Sigmoid colon (tissue), 6 donors: ENCODE measurements at regions not wholly inside any gene's neighbourhood (a gene's known extent, or its start where the extent isn't known, plus 50 kb on each side); places are given as distances from the start of the nearest gene placed in this dataset.

Experiments
- DNase-seq: peaks from one replicate; pipeline ENCODE4 v3.0.0-alpha.2; 2019
- H3K27ac ChIP-seq, 4 donors: fragments of 200-600 bp; sonication (generic); one replicate each; pipeline ENCODE4 v1.5.1; 2016 to 2019; ENCODE audit warnings: mild to moderate bottlenecking in 1 of 4
- H3K27me3 ChIP-seq, 3 donors: fragments of 200-600 bp; sonication (generic); one replicate each; pipeline ENCODE4 v1.5.1; 2019; ENCODE audit warnings: mild to moderate bottlenecking in 1 of 3
- H3K36me3 ChIP-seq, 4 donors: fragments of 200-600 bp; sonication (generic); one replicate each; pipeline ENCODE4 v1.5.1; 2016 to 2019
- H3K4me1 ChIP-seq, 4 donors: fragments of 200-600 bp; sonication (generic); one replicate each; pipeline ENCODE4 v1.5.1; 2017 to 2019
- H3K4me3 ChIP-seq, 4 donors: fragments of 200-600 bp; sonication (generic); one replicate each; pipeline ENCODE4 v1.5.1; 2017 to 2019; ENCODE audit warnings: mild to moderate bottlenecking in 2 of 4, moderate library complexity in 1 of 4
- H3K9me3 ChIP-seq, 4 donors: fragments of 200-600 bp in 3 of 4; sonication (generic) in 3 of 4; one replicate each; pipeline versions ENCODE4 v1.5.1 to v1.6.1; 2013 to 2019
- CTCF ChIP-seq, 4 experiments: fragments of 450-650 bp in 3 of 4; fragments of 200-600 bp in 1 of 4; IDR thresholded peaks; one replicate each; pipeline ENCODE4 v1.5.1; 2016 to 2019; ENCODE audit warnings: antibody characterized with exemption in 4 of 4, mild to moderate bottlenecking in 3 of 4, moderate library complexity in 2 of 4
- EP300 ChIP-seq, 4 donors: sonication (generic); formaldehyde crosslinking; IDR thresholded peaks; one replicate each; pipeline ENCODE4 v1.6.1; 2017; ENCODE audit warnings: antibody characterized with exemption in 4 of 4
- POLR2A ChIP-seq, 2 donors: fragments of 450-650 bp; IDR thresholded peaks; one replicate each; pipeline ENCODE4 v1.6.1; 2016; ENCODE audit warnings: antibody characterized with exemption in 2 of 2, mild to moderate bottlenecking in 2 of 2, moderate library complexity in 2 of 2
- POLR2AphosphoS5 ChIP-seq, 4 donors: sonication (generic); formaldehyde crosslinking; IDR thresholded peaks; one replicate each; pipeline ENCODE4 v1.6.1; 2017; ENCODE audit warnings: antibody characterized with exemption in 4 of 4
- WGBS, 2 donors: extraction: QIAGEN DNeasy Blood & Tissue Kit; methylation state at CpG; one replicate each; pipeline ENCODE4 v1.1.7; 2013; 5-methylcytosine and 5-hydroxymethylcytosine counted together
- intact Hi-C: fragments of 100-400 bp; cut with DNase I; formaldehyde crosslinking; loops from one replicate; pipeline ENCODE4 v1.15.1; 2023
- donor health status: healthy with polysubstance abuse.
- donor health status: healthy.

DNA sequence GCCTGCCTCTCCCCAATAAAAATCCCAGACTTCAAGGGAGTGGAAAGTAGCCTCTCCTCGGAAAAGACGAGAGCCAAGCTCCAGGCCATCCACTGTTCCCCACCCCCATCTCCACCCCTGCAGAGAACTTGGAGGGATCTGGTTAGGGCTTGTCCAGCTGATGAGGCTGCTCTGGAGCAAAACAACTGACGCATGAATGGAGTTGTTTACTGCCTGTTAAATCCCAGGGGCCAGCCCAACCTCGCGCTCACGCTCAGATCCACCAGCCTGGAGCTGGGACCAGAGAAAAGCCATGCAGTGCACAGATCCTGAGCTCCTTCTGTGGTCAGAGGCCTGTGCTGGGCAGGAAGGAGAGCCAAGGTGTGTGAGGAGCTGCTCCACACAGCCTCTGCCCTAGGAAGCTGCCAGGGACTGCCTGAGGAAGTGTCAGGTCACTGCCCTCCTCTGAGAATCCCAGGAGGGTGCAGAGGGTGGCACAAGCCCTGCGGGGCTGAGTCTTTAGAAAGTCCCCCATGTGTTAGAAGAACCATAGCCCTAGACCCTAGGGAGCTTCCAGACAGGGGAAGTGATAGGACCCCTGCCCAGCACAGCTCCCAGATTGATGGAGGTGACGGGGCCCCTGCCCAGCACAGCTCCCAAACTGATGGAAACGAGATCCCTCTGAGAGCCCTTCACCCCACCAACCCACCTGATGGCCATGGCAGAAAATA, 109.0 kb upstream of the IPO9 start:
- DNase-seq, result peak; percentile 96
- H3K27ac ChIP-seq, result peak overlapping the region; percentile 72 to 86 (median 79)
- WGBS, 2 donors, result 64 to 76% methylated on average over 9 of the region's 9 CpGs
- peaks cover 0 to 88% (median 74%) of the 10 kb centered on the region in 4 donors for H3K4me1 ChIP-seq
- intact Hi-C loops, result loop anchor here (10.0 kb wide), 1 partner anchor 255 kb away; the partner anchor contains the start of gene PHLDA3
- H3K4me3 ChIP-seq, result no peak overlapping the region
- peak; percentile 51 to 81 (median 68) for TF ChIP-seq POLR2AphosphoS5 (IDR thresholded peaks at IDR 0.05)
- TF ChIP-seq EP300 (IDR thresholded peaks at IDR 0.05), result peak in 2 of 4 donors; percentile 24 to 38
- no peak for TF ChIP-seq CTCF (IDR thresholded peaks at IDR 0.05)
- TF ChIP-seq POLR2A (IDR thresholded peaks at IDR 0.05), result no peak
- H3K36me3 ChIP-seq, result peaks cover 0 to 24% (median 7%) of the 10 kb centered on the region in 4 donors
- H3K27me3 ChIP-seq, result no peaks in the 10 kb centered on the region
- H3K9me3 ChIP-seq, result no peaks in the 10 kb centered on the region

GRCh38 chr1:201720522-201720844, 108.5 kb upstream of the IPO9 start:
- Histone ChIP-seq H3K36me3 (peaks cover 0 to 24% (median 7%) of the 10 kb centered on the region in 4 donors), H3K9me3 (no peaks in the 10 kb centered on the region), H3K27me3 (no peaks in the 10 kb centered on the region), H3K4me1 (peaks cover 0 to 86% (median 73%) of the 10 kb centered on the region in 4 donors), H3K27ac (peak overlapping the region; percentile 72 to 86 (median 79)), H3K4me3 (no peak overlapping the region)
- intact Hi-C loops, result no loop called here
- no peak for DNase-seq
- 90 to 92% methylated on average over 3 of the region's 3 CpGs for WGBS, 2 donors
- TF ChIP-seq POLR2AphosphoS5 (IDR thresholded peaks at IDR 0.05) (no peak), CTCF (IDR thresholded peaks at IDR 0.05) (no peak), POLR2A (IDR thresholded peaks at IDR 0.05) (no peak), EP300 (IDR thresholded peaks at IDR 0.05) (no peak)

- intact Hi-C loops, result no loop called here
- 57 to 68% methylated on average over 13 of the region's 13 CpGs for WGBS, 2 donors
- Histone ChIP-seq H3K27ac (peak overlapping the region; percentile 72 to 86 (median 79)), H3K9me3 (no peaks in the 10 kb centered on the region), H3K27me3 (no peaks in the 10 kb centered on the region), H3K36me3 (peaks cover 0 to 24% (median 7%) of the 10 kb centered on the region in 4 donors), H3K4me1 (peaks cover 0 to 78% (median 65%) of the 10 kb centered on the region in 4 donors), H3K4me3 (no peak overlapping the region)
- TF ChIP-seq CTCF (IDR thresholded peaks at IDR 0.05), result no peak
- peak; percentile 53 to 84 (median 72) for TF ChIP-seq POLR2AphosphoS5 (IDR thresholded peaks at IDR 0.05)
- peak in 1 of 4 donors; percentile 23 for TF ChIP-seq EP300 (IDR thresholded peaks at IDR 0.05)
- TF ChIP-seq POLR2A (IDR thresholded peaks at IDR 0.05), result no peak
- peak; percentile 82 for DNase-seq
Measured at GRCh38 chr1:201721082-201722049, 107.6 kb upstream of the IPO9 start.

DNA sequence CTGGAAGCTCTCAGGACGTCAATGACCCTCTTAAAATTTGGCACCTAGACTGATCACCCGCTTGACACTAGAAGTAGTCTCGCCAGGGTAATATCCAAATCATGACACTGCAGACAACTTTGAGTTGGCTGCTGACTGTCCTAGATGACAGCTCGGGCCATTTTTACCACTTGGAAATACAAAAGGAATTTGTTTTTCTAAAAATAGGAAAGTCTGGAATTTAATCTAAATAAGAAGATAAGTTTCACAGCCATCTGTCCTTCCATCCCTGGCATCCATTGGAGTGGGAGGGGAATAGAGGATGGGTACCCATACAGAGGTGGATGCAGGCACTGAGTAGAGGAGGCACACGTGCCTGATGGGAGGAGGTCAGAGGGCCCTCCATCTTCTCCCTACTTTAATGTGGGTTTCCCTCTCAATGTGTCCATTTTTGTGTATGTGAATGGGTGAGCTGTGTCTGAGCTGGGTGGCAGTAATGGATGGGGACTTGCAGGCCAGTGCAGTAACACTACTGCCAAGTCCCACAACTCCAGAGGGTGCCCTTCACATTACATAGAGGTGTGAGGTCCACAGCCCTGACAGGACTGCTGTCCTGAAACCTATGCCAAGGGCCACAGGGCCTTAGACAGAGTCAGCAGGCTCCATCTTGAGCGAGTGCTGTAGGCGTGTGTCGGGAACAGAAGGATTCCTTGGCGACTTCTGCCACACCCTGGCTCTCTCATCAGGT, 104.8 kb upstream of the IPO9 start:
- WGBS, 2 donors, result 64 to 70% methylated on average over 9 of the region's 9 CpGs

More for the DNA sequence above, 104.8 kb upstream of the IPO9 start:
- TF ChIP-seq POLR2AphosphoS5 (IDR thresholded peaks at IDR 0.05) (peak in 1 of 4 donors; percentile 35), EP300 (IDR thresholded peaks at IDR 0.05) (no peak)
- H3K9me3 ChIP-seq, result no peaks in the 10 kb centered on the region
- intact Hi-C loops, result no loop called here
- no peak for DNase-seq
- H3K4me1 ChIP-seq, result peaks cover 0 to 67% (median 54%) of the 10 kb centered on the region in 4 donors
- H3K27ac ChIP-seq, result peak overlapping the region; percentile 52 to 86 (median 69)
- no peaks in the 10 kb centered on the region for H3K36me3 ChIP-seq
- H3K27me3 ChIP-seq, result no peaks in the 10 kb centered on the region
- no peak overlapping the region for H3K4me3 ChIP-seq
